Tongue (tissue), 1 donor: ENCODE measurements at regions not wholly inside any gene's neighbourhood (a gene's known extent, or its start where the extent isn't known, plus 50 kb on each side); places are given as distances from the start of the nearest gene placed in this dataset.
A peak's percentile ranks its signal among the peaks of the same experiment; 100 is the strongest.
"Not testable (repeated sequence)": the region's sequence is repeated elsewhere in the genome, so short reads cannot be mapped to it uniquely, and the experiment has no call there.

Source experiments
- DNase-seq: peaks from one replicate; pipeline ENCODE4 v3.0.0-alpha.2; 2015

DNA sequence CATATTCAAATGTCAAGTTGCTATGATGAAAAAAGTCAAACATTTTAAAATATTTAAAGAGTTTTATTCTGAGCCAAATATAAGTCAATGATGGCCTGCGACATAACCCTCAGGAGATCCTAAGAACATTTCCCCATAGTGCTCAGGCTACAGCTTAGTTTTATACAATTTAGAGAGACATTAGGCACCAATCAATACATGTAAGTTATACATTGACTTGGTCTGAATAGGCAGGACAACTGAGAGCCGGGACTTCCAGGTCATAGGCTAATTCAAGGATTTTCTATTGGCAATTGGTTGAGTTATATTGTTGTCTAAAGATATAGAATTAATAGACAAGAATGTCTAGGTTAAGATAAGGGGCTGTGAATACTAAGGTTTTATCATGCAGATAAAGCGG is 64.5 kb downstream of the UGT2B28 start:
- not testable (repeated sequence) for DNase-seq

DNA sequence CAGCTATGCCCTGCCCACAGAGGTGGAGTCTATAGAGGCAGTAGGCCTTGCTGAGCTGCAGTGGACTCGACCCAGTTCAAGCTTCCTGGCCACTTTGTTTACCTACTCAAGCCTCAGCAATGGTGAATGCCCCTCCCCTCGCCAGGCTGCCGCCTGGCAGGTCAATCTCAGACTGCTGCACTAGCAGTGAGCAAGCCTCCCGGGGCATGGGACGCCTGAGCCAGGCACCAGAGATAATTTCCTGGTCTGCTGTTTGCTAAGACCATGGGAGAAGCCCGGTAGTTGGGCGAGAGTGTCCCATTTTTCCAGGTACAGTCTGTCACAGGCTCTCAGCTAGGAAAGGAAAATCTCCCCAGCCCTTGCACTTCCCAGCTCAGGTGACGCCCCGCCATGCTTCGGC is 68.5 kb downstream of the UGT2B28 start:
- not testable (repeated sequence) for DNase-seq

GRCh38 chr4:69360271-69360670 is 80.0 kb downstream of the UGT2B28 start:
- DNase-seq, result no peak

DNA sequence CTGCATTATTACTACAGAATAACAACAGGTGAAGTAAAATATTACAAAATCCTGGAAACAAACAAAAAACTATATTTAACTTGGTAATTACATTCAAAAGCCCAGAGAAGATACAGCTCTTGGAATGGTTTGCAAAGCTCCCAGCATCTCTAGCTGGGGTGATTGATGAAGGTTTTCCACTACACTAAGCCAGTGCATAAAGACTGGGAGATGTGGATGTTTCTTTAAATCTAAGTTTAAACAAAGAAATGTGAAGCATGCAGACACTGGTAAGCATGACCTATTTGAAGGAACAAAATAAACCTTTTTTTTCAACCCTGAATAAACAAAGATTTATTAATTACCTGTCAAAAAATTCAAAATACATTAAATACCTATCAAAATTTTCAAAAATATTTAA is 80.5 kb downstream of the UGT2B28 start:
- not testable (repeated sequence) for DNase-seq

GRCh38 chr4:69362351-69362750 is 82.1 kb downstream of the UGT2B28 start:
- DNase-seq, result no peak

DNA sequence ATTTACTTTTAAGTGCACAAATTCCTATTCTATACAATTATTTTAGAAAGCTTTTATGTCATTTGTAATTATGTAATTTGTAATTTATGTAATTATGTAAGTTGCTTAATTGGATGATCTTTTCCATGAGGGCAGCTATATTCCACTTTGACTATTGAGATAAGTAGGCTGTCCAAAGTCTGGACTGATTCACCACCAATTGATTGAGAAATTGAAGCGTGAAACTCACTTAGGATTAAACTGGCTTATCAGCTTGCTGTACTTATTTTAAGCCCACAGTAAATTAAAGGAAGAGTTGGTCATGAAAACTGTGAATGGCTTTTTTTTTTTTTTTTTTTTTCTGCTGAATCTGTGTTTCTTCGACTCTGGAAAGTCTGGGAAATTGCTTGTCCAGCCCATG is 87.4 kb downstream of the UGT2B28 start:
- DNase-seq, result not testable (repeated sequence)

GRCh38 chr4:69376450-69376849 is 96.2 kb downstream of the UGT2B28 start:
- no peak for DNase-seq

DNA sequence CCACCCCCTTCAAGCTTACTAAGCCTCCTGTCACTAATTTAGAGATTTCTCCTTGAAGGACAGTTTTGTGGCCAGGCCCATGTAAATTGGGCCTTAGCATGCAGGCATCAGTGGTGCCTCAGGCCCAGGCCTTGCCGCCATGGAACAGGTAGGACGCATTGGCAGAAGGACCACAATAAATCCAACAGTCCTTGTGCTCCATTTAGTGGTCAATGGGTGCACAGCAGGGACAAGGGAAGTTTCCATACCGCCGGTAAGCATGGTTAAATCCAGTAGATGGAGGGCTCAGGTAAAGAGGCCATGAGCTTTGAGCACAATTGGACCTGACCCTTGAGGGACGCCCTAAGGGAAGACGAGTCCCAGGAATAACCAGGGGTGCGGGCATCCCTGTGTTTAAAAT is 97.3 kb downstream of the UGT2B28 start:
- no peak for DNase-seq

DNA sequence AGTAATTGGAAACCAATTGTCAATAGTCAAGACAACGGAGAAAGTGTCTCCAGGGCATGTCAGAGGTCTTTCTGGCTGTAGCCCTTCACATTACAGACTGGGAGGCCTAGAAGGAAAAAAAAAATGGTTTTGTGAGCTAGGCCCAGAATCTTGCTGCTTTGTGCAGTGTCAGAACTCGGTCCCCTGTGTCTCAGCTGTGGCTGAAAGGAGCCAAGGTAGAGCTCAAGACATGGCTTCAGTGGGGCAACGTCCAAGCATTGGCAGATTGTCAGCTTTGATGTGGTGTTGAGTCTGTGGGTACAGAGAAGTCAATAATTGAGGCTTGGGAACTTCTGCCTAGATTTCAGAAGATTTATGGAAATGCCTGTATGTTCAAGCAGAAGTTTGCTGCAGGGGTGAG is 103.0 kb downstream of the UGT2B28 start:
- DNase-seq, result no peak

GRCh38 chr4:69389111-69389510 is 106.6 kb downstream of the UGT2B4 start:
- DNase-seq, result peak; percentile 4

GRCh38 chr4:69408451-69408850 is 87.3 kb downstream of the UGT2B4 start:
- no peak for DNase-seq

GRCh38 chr4:69411981-69412380 is 83.7 kb downstream of the UGT2B4 start:
- not testable (repeated sequence) for DNase-seq

GRCh38 chr4:69424722-69425121 is 71.0 kb downstream of the UGT2B4 start:
- DNase-seq, result not testable (repeated sequence)
